Stimulated activated naive CD4-positive, alpha-beta T cell treated with Interleukin-2 at 50 U/mL for 16 hours (primary cell): ENCODE measurements at regions not wholly inside any gene's neighbourhood (a gene's known extent, or its start where the extent isn't known, plus 50 kb on each side); places are given as distances from the start of the nearest gene placed in this dataset.
"Not testable (repeated sequence)": the region's sequence is repeated elsewhere in the genome, so short reads cannot be mapped to it uniquely, and the experiment has no call there.

Experiments
- DNase-seq: peaks from one replicate; lab custom pipeline; 2025; lab: John Stamatoyannopoulos, UW

GRCh38 chr12:116361414-116362223 is 84.1 kb upstream of the MED13L start:
- DNase-seq = no peak

GRCh38 chr12:116365114-116365513 is 87.6 kb upstream of the MED13L start:
- DNase-seq = no peak

DNA sequence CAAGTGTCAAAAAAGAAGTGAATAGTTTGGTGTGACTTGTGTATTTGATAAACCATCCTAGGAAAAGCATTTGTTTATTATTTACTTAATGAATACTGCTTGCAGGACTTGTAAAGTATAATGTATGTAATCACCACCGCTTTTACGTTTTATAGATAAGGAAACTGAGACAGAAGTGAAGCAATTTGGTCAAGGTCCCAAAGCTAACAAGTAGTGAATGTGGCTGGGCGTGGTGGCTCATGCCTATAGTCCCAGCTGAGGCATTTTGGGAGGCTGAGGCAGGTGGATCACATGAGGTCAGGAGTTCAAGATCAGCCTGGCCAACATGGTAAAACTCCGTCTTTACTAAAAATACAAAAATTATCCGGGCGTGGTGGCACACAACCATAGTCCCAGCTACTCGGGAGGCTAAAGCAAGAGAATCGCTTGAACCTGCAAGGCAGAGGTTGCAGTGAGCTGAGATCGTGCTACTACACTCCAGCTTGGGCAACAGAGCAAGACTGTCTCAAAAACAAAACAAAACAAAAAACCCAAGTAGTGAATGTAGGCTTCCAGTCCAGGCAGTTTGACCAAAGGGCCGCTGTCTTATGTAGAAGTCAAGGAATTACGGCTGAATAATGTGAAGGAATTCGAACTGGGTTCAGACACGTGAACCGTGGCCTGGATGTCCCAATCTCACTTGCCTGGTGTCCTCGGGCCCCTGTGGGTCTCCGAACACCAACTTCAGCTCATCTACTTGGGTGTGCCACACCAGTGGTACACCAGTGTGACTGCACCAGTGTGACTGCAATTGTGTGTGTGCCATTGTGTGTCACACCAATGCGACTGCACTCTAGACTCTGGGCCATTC is 88.3 kb upstream of the MED13L start:
- no peak for DNase-seq

DNA sequence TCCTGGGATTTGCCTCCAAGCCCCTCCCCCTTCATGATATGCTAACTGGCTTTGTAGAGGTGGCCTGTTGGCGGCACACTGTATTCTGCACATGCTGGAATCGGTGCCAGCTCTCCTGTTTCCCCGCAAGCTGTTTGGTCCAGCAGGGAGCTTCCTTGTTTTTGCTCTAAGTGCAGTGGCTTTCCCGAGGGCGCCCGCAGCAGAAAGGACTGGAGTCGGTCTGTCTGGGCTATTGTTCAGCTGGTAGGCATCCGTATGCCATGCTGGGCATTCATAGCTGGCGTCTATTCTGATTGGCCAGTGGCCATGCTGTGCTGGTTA is 88.9 kb upstream of the MED13L start:
- no peak for DNase-seq

DNA sequence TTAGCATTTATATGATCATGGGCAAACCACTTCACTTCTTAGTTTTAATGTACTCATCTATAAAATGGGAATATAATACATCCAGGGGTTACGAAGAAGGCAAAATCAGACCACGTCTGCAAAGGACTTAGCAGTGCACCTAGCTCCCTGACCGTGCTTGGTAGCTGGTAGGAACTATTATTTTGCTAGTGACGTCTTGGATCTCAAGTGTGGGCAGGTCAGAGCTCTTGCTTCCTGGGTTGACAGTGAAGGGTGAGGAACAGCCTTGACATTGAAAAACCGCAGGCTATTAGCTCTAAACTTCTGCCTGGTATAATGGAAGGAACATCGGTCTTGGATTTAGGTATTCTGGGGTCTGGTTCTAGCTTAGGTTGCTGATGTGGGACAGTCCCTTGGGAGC is 89.3 kb upstream of the MED13L start:
- no peak for DNase-seq

GRCh38 chr12:116368196-116369194 is 91.0 kb upstream of the MED13L start:
- no peak for DNase-seq

DNA sequence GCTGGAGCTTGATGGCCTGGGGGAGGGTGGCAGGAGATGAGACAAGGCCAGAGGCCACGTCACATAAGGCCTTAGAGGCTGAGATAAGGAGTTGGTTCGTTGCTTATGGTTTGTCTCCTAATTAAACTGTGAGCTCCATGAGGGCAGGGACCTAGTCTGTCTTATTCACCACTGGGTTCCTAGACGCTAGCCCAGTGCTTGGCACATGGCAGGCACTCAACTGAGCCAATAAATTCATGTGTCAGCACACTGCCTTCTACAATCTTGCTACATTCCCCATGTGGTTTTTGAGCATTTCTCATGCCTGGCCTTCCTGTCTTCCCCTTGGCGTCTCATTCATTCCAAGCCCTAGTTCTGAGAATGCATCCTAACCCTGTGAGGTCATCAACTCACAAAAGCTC is 92.5 kb upstream of the MED13L start:
- no peak for DNase-seq

DNA sequence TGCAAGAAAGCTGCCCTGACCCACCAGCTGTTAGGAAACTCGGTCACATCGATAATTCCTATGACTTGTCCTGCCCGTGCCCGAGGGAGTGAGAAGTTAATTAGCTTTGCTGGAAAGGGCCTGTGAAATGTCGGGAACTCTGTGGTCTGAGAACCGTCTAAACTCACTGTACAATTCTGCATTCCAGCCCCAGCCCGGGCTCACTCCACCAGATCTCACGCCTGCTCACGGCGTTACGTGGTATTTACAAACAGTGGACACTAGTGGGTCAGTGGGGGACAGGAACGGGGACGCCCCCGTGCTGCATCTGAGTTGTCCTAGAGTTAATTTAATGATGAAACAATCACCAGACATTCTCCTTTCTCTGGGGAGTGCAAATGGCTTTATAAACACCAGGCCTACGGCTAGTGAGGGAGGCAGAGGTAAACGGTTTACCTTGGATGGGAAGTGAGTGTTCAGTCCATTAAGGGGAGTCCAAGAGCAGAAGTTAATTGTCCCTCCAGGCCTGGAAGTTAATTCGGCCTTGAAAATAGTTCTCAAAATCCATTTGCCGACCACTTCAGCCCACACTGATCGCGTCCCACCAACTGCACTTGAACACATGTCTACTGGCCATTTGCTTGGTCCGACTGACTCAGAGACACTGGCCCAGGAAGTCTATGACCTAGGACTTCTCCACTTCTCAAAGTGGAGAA is 93.5 kb upstream of the MED13L start:
- DNase-seq = no peak

- DNase-seq = no peak
Observed at GRCh38 chr12:116372815-116373214, 95.3 kb upstream of the MED13L start.

GRCh38 chr12:116373572-116374206 is 96.2 kb upstream of the MED13L start:
- DNase-seq = no peak

- no peak for DNase-seq
Observed at GRCh38 chr12:116374207-116374606, 96.7 kb upstream of the MED13L start.

DNA sequence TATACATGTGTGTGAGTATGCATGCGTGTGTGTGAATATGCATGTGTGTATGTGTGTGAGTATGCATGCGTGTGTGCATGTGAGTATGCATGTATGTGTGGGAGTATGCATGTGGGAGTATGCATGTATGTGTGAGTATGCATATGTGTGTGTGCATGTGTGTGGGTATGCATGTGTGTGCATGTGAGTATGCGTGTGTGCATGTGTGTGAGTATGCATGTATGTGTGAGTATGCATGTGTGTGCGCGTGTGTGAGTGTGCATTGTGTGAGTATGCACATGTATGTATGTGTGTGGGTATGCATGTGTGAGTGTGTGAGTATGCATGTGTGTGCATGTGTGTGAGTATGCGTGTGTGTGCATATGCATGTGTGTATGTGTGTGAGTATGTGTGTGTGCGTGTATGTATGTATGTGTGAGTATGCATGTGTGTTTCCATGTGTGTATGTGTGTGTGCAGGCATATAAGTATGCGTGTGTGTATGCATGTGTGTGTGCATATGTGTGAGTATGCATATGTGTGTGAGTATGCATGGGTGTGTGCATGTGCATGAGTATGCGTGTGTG is 97.9 kb upstream of the MED13L start:
- no peak for DNase-seq

GRCh38 chr12:116376354-116377193 is 99.1 kb upstream of the MED13L start:
- DNase-seq = no peak

DNA sequence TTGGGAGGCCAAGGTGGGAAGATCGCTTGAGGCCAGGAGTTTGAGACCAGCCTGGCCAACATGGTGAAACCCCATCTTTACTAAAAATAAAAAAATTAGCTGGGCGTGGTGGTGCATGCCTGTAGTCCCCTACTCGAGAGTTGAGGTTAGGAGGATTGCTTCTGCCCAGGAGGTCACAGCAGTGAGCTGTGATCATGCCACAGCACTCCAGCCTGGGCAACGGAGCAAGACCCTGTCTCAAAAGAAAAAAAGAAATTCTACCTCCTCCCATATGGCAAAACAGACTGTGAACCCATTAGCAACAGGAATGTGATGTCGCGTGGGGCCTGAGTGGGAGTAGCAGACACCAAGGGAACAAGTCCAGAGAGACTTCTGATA is 99.7 kb upstream of the MED13L start:
- not testable (repeated sequence) for DNase-seq

- no peak for DNase-seq
Observed at GRCh38 chr12:116378002-116378401, 100.5 kb upstream of the MED13L start.

DNA sequence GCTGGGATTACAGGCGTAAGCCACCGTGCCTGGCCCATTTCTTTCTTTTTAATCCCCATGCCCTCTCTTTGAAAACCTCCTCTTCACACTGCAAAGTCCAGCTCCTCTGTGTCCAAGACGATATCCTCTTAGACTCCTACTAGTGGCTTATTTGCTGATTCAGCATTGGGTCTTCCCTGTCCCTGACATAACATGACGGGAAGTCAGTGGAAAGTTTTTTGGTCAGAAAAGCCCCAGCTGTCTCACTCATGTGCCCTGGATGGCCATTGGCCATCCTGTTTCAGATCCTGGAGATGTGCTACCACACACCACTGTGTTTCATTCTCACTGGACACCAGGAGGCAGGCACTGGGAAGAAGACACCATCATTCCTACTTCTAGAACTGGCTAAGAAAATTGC is 102.6 kb upstream of the MED13L start:
- no peak for DNase-seq

- DNase-seq = not testable (repeated sequence)
Observed at GRCh38 chr12:116380740-116381139, 103.2 kb upstream of the MED13L start.

DNA sequence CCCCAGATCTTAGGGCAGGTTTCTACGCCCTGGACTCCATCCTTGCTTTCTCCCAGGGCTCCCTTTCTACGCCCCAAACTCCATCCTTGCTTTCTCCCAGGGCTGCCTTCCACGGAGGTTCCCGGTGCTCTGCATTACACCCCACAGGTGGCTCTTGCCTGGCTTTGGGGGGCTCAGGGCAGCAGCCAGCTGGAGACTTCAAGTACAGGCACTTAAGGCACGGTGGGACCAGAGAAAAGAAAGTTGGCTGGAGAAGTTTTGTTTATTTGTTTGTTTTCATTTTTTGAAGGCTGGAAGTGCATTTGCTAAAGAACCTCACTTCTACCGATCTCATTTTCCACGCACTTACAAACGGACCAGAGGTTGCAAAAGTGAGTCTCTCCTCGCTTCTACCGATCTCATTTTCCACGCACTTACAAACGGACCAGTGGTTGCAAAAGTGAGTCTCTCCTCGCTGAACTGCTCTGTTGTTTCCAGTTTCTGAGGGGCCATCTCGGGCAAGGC is 103.8 kb upstream of the MED13L start:
- DNase-seq = no peak
